Occipital lobe (tissue), 1 donor: ENCODE measurements at regions not wholly inside any gene's neighbourhood (a gene's known extent, or its start where the extent isn't known, plus 50 kb on each side); places are given as distances from the start of the nearest gene placed in this dataset.
"Not testable (repeated sequence)": the region's sequence is repeated elsewhere in the genome, so short reads cannot be mapped to it uniquely, and the experiment has no call there.

Experiments
- DNase-seq: peaks from one replicate; lab custom pipeline; 2025; lab: John Stamatoyannopoulos, UW

DNA sequence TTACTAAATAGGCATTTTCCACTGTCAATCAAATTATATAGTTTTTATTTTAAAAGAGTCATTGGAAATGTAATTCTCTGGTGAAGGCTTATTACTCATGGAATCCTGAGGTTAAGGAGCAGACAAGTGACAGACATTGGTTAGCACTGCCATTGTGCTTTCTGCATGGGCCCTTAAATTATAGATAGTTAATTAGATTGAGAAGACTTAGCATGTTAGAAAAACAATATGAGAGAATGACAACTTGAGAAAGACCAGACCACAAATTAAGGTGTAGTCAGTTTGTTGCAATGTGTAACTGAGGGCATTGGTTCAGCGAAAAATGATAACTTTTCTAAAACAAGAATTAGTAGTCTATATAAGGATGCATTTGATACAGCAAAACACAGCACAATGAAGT lies 195.5 kb downstream of the SLITRK6 start:
- no peak for DNase-seq

DNA sequence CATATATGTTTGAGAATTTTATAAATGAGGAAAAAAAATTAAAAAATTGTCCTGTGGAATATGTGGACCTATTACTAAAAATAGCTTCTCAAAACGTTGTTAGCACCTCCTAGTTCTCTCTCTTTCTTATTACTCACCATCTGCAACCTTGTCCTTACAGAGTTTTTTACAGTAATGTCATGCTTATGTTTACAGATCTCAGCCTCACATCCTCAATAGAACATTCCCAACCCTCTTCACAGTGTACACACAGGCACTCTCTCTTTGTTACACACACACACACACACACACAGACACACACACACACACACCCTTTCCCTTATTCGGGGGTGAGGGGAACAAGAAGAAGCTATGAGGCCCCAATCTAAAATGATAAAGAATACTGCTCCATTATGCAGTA lies 197.7 kb downstream of the SLITRK6 start:
- DNase-seq: no peak

DNA sequence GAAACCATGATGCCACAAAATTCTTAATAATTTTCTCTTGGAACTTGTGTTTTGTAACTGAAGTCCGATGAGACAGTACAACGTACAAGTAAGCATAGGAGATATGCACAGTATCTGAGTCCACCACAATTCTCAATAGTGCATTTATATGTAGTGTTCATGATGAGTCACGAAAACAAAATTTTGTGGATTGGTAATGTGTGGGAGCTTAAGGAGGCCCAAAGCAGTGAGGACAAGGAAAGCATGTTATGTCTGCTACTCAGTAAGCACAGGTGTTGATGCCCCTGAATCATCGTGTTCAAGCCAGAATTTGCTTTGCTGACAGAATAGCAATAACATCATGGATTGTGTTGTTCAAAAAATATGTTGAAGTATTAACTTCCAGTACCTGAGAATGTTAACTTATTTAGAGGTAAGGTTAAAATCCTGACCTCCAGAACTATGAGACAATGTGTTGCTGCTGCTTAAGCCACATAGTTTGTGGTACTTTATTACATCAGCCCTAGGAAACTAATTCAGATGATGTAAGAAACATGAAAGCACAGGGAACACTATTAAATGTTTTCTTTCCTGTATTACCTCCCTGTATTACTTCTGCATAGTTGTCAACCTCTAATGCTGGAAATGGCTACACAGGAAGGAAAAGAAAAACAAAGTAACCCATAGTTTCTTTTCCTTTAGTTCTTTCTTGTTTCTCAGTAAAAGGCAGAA lies 201.3 kb downstream of the SLITRK6 start:
- no peak for DNase-seq

DNA sequence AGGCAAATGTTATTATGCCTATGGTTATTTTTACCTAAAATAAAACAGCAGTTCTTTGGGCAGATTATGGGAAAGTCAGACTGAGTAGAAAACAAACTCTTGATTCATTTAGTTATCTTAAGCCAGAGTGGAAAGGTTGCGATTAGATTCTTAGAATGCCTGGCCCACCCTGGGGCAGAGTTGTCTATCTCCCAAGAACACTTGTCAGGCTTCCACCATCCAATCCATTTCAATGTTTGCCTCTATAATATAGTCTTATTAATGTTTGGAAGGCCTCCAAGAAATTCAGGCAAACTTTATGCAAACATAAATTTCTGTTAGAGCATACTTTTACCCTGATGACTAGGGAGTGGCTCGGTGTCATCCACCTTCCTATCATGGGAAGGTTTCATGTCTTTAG lies 207.0 kb downstream of the SLITRK6 start:
- no peak for DNase-seq

DNA sequence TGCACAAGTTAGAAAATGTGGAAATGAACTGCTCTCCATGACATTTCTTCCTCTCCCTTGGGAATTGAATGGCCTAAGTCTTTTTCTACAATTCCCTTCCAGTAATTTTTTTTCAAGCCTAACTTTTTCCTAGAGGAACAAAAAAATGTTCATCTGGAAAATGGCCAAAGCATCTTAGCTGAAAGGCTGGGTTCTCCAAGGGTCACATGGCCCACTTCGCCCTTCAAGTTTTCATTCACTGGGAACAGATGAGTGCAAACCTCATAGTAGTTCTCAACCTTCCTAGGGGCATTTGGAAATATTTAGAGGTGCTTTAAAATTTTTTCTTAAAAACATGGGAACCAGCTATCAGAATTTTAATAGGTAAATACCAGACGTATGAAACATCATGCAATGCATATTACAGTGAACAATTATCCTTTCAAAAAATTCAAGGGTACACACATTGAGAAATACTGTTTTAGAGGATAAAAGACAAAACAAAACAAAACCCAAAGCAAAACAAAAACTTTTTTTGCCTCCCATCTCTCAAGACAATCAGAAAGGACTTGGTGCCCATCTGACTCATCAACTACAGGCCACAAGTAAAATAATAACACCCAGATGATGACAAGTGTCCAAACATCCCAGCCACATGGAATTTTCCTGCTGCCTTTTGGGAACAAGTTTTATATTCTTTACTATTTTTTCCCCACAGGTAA lies 208.8 kb downstream of the SLITRK6 start:
- DNase-seq: no peak

DNA sequence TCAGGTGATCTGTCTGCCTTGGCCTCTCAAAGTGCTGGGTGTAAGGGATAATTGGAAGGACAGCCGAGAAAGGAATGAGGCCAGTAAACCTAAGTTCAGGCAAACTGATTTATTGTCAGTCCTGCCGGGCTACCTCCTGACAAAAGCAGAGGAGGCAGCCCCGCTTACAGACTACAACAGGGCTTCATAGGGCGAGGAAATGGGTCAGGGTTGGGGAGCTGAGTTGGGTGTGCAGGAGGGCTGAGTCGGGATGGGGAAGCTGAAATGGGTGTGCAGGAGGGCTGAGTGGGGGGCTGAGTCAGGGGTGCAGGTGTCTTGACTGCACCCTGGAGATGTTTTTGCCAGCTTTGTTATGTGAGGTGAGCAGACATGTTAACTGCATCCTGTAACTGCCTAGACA lies 210.2 kb downstream of the SLITRK6 start:
- no peak for DNase-seq

DNA sequence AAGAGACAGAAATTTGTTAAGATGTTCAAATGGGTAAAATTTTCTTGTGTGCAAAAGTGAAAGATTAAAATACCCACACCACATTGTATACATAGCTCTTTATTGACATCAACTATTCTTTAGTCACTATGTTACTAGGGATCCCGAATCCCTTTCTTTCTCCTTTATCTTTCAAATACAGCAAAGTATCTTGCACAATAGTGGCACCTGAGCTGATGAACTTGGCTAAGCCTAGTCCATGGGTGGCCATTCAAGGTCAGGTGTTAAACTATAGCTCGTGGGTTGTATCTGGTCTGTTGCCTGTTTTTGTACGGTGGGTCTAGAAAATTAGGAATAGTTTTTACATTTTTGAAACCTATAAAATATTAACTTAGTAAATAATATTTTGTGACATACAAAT lies 210.9 kb downstream of the SLITRK6 start:
- no peak for DNase-seq

DNA sequence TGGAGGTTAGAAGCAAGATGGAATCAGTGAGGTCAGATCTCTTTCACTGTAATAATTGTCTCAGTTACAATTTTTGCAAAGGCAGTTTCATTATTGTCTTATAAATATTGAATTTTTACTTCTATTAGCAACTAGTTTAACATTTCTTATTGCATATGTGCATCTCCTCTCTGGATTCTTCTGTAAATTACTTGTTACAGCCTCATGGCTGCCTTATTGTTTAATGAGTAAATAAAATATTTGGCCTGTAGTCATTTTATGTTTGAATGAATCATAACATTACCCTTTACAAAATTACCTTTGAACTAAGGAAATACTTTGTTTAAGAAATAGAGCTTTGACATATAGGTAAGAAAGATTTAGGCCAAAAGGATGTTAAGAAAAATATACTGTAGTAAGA lies 212.4 kb downstream of the SLITRK6 start:
- no peak for DNase-seq

DNA sequence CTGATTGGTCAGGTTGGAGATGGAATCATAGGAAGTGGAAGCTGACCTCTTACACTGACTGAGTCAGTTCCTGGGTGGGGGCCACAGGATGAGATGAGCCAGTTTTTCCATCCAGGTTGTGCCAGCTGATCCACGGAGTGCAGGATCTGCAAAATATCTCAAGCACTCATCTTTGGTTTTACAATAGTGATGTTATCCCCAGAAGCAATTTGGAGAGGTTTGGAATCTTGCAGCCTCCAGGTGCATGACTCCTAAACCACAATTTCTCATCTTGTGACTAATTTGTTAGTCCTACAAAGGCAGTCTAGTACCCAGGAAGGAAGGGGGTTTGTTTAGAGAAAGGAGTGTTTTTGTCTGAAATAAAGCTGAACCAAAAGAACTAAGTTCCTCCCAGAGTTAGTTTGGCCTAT lies 212.8 kb downstream of the SLITRK6 start:
- no peak for DNase-seq

DNA sequence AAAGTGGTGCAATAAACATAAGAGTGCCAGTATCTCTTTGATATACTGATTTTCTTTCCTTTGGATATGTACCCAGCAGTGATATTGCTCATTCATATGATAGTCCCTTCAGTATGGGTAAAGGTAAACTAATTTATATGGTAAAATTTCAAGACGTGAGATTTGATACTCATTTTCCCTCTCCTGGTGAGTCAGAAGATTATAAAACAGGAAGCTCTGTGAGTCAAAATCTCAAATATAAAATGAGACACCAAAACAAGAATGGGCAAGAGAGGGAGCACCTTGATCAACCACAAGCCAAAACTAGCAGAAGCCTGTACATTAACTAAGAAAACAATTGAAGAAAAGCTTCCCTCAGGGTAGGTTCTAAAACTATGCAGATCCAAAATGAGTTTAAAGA lies 216.3 kb downstream of the SLITRK6 start:
- no peak for DNase-seq

DNA sequence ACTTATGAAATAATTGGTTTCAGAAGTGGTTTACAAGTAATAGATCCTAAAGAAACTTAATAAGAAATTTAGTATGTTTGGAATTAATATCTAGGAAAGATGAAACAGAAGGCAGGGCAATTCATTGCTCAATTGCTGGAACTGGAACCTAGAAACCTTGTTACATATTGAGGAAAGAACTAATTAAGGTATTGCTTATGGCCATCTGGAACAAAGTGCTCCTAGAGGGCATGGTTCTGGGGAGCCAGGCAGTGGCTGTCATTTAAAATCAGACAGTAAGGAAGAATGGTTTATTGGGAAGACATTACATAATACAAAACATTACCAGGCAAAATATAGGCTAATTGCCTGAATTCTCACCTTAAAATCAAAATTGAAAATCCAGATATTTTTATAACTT lies 224.1 kb downstream of the SLITRK6 start:
- DNase-seq: no peak

DNA sequence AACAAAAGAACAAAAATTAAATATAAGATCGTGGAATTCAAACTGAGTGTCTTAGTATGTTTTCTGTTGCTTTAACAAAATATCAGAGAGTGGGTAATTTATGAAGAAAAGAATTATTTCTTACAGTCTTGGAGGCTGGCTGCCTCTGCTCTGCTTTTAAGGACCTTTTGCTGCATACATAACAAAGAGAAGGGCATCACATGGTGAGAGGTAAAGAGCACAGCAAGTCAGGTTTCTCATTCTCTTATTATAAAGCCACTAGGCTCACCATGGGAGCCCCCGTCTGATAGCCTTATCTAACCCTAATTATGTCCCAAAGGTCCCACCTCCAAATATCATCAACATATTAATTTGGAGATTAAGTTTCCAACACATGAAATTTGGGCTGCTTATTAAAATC lies 231.3 kb downstream of the SLITRK6 start:
- DNase-seq: no peak

DNA sequence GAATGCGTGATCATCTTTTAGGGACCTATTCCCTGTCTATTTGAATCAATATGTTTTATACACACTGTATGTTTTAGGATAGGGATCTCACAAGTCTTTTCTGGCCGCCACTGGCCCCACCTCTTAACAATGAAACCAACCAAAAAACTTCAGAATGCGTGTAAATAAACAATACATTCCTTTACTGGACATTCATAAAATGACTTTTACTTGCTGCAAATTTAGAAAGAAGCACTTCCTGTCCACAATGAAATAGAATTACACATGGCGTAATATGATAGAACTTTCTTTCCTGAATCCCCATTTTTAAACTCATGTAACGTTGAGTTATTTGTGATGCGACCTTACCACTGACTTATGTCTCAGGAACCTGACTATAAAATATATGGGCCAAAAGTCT lies 233.6 kb downstream of the SLITRK6 start:
- DNase-seq: no peak

DNA sequence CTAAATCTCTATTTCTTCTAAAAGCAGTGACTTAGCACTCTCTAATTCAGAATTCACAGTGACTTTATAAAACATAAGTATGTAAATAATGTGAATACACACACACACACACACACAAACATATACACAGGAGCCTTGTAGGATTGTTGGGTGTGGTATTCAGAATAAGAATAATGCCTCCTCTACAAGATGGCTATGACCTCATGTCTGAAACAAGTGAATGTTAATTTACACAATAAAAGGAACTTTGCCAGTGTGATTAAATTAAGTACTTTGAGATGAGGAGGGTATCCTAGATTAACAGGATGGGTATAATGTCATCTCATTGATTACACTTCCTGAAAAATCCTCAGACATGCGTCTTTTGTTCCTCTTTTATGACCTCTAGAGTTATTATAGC lies 234.6 kb downstream of the SLITRK6 start:
- DNase-seq: no peak

DNA sequence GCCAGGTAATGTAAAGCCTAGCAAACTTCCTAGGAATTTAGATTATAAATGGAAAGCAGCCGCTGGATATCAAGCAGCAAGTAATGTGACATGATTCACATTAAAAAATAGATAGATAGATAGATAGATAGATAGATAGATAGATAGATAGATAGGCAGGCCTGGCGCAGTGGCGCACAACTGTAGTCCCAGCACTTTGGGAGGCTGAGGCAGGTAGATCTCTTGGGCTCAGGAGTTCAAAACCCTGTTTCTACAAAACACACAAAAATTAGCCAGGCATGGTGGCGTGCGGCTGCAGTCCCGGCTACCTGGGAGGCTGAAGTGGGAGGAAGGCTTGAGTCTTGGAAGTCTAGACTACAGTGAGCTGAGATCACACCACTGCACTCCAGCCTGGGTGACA lies 236.9 kb downstream of the SLITRK6 start:
- no peak for DNase-seq

DNA sequence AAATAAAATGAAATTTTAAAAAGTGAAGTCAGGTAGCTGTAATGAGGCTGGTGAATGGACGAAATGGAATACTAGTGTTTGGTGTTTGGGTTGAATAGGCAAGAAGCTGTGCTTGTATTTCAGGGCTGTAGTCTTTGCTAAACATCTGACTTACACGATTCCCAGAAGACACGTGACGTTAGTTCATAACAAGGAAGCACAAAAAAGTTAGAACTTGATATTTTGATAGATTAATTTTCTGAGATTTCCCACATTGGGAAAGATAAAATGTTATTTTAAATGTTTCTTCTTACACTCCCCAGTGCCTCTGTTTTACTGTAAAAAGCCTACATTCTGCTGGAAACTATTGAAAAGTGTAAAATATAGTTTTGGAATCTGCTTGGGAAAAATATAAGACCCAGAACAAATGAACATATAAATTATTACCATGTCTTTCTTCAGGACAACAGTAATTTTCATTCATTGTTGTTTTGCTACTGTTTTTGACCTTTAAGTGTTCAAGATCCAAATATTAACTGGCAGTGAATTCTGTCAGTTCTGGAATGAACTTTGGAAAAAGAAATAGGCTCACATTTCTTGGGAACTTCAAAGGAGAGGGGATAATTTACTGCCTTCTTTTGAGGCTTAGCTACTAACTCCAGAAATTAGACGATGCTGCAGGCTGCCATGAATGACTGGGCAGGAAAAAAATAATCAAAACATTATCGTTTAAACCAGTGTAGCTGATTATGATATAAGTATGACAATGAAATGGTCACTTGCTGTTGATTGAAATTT lies 241.3 kb downstream of the SLITRK6 start:
- no peak for DNase-seq

DNA sequence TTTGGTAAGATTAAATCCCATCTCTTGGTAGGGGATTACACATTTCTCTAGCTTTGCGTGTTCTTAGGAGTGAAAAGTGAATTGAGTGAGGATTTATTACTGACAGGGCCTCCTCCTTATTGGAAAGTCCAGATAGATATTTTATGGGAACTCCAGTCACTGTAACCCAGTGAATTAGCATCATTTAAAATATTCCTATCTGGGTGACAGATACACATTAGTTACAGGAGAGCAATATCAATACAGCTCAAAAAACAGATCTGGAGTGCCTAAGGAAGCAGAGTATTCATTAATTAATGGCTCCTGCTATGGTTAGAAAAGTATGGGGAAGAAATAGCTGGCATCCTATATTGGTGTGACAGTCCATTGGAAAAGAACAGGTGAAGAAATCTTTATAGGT lies 248.2 kb downstream of the SLITRK6 start:
- DNase-seq: no peak

DNA sequence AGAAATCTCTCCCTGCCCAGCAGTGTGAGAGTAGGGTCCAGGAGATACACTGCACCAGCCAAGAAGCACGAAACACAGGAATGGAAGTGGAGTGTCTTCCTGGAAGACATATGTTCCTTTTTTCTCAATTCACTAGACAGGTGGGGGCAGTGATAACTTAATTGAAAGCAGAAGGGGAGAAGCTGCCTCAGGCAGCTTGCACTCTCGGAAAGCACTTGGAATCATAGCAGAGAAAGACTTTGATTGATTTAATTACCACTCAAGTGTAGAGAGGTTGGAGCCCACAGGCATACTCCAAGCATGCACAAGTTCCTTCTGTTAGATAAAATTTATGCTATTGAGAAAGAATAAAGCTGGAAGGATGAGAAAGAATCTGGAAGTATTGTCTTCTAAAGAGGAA lies 249.4 kb downstream of the SLITRK6 start:
- DNase-seq: no peak

DNA sequence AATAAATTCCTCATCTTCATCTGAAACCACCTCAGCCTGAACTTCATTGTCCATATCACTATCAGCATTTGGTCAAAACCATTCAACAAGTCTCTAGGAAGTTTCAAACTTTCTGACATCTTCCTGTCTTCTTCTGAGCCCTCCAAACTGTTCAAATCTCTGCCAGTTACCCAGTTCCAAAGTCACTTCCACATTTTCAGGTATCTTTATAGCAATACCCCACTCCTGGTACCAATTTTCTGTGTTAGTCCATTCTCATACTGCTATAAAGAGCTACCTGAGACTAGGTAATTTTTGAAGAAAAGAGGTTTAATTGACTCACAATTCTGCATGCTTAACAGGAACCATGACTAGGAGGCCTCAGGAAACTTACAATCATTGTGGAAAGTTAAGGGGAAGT lies 250.4 kb downstream of the SLITRK6 start:
- not testable (repeated sequence) for DNase-seq

DNA sequence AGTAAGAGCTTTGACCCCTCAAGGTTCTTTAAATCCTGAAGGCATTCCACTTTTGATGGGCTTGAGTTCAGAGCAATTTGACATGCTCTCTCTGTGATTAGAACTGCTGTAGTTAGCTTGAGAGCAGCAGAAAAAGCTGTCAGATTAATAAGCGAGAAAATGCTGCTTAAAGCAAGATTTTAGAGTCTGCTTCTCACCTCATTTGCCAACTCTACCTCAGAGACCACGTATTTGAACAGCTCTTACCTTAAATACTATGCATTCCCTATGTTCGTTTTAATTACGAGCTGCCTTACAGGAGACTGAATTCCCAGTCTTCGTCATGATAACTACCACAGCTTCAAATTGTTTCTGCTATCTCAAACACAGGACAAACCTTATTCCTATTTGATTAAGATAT lies 253.4 kb downstream of the SLITRK6 start:
- no peak for DNase-seq

DNA sequence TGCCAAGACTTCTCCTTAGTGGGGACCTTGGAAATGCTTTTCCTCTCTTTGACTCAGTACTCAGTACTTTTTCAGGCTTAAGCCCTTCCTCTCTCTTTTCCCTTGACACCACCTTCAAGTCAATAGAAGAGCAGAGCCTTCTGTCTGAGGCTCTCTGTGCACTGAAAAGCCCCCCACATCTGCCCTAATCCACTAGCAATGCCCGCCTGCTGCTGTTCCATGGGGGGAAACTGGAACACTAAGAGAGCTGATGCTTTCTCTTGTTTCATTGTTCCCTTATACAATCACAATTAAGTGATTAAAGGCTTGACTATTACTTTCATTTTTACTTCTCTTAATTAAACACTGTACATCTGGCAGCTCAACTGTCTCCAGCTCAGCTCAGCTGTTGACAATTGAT lies 254.5 kb downstream of the SLITRK6 start:
- no peak for DNase-seq

DNA sequence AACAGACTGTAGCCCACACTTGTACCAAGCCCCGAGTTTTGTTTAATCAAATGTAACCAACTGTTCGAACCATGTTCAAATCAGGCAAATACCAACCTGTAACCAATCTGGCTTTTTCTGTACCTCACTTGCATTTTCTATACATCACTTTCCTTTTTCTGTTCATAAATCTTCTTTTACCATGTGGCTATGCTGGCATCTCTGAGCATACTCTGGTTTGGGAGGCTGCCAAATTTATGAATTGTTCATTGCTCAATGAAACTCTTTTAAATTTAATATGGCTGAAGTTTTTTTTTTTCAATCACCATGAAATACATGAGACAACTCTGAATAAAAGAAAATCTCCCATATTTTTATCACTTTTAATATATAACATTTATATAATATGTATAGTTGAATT lies 256.1 kb downstream of the SLITRK6 start:
- DNase-seq: no peak

DNA sequence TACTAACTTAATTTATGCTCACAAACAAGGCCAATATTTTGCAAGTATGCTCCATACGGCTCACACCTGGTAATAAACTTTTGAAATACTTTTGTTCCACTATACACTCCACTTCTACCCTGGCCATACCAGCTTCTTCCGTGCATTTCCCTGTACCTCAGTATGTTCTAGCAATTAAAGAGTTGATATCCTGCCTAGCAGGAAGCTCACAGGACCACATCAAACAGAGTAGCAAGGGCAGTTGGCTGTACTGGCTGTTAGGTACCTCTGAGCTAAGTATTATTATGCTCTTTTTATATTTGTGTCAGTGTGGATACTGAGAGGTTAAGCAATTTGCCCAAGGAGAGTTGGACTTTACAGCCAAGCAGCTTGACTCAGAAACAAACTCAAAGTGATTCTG lies 257.7 kb downstream of the SLITRK6 start:
- no peak for DNase-seq
